ENCODE measurements at regions not wholly inside any gene's neighbourhood (a gene's known extent, or its start where the extent isn't known, plus 50 kb on each side); places are given as distances from the start of the nearest gene placed in this dataset.

GRCh38 chr3:18593231-18593630 is 168.1 kb upstream of the SATB1 start:
- H3K27me3 ChIP-seq (ENCODE audit: control insufficient read depth in 2 of 2, insufficient read depth in 2 of 2, low read length in 2 of 2) = no peaks in the 10 kb centered on the region
- H3K36me3 ChIP-seq (ENCODE audit: control insufficient read depth, insufficient read depth, low read length) = no peaks in the 10 kb centered on the region
- in situ Hi-C loops (cut with MboI) = no loop called here
- ChIA-PET POLR2A (no interaction called here), CTCF (ENCODE audit: low intra/inter-chr PET ratio) (no interaction called here)
- 6% methylated on average over 1 of the region's 1 CpG for WGBS (ENCODE audit: insufficient coverage, low coverage, missing lambda C conversion rate)
- no peak for ATAC-seq
- no peaks in the 10 kb centered on the region for H3K79me2 ChIP-seq (ENCODE audit: control insufficient read depth, insufficient read depth, low read length)
- H2AFZ ChIP-seq (ENCODE audit: low read depth, low read length) = no peak overlapping the region
- no TSS peak for BruUV-seq (replicated peaks)
- H3K4me2 ChIP-seq (ENCODE audit: insufficient read depth, low read length) = no peak overlapping the region
- H3K9me3 ChIP-seq (replicated peaks; ENCODE audit: control insufficient read depth, insufficient read depth, low read depth, low read length) = no peaks in the 10 kb centered on the region
- TF ChIP-seq ZNF324 (CRISPR knock-in tag; IDR thresholded peaks at IDR 0.05) (no peak), PRMT5 (CRISPR knock-in tag; IDR thresholded peaks at IDR 0.05) (no peak), ZNF316 (IDR thresholded peaks at IDR 0.05) (no peak), L3MBTL2 (IDR thresholded peaks at IDR 0.05) (no peak), PRPF4 (IDR thresholded peaks at IDR 0.05; ENCODE audit: insufficient read depth, low read depth, low read length, poor library complexity, severe bottlenecking) (no peak), GATA2 (CRISPR knock-in tag; IDR thresholded peaks at IDR 0.05) (no peak), ZNF354B (CRISPR knock-in tag; IDR thresholded peaks at IDR 0.05) (no peak)
- TF ChIP-seq, protein P1, sequence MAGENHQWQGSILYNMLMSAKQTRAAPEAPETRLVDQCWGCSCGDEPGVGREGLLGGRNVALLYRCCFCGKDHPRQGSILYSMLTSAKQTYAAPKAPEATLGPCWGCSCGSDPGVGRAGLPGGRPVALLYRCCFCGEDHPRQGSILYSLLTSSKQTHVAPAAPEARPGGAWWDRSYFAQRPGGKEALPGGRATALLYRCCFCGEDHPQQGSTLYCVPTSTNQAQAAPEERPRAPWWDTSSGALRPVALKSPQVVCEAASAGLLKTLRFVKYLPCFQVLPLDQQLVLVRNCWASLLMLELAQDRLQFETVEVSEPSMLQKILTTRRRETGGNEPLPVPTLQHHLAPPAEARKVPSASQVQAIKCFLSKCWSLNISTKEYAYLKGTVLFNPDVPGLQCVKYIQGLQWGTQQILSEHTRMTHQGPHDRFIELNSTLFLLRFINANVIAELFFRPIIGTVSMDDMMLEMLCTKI (IDR thresholded peaks at IDR 0.05; ENCODE audit: partially characterized antibody) = no peak
- H3K4me3 ChIP-seq = no peak overlapping the region
- intact Hi-C loops (cut with micrococcal nuclease) = no loop called here
- no peaks in the 10 kb centered on the region for H3K4me1 ChIP-seq (replicated peaks in 1 of 2; ENCODE audit: control insufficient read depth in 2 of 2, insufficient read depth in 2 of 2, low read length in 2 of 2)
- no peaks in the 10 kb centered on the region for H4K20me1 ChIP-seq (replicated peaks; ENCODE audit: control insufficient read depth, insufficient read depth, low read length)
- H3K27ac ChIP-seq (ENCODE audit: extremely low read depth, low read depth, low read length) = no peak overlapping the region
- FAIRE-seq = no peak
- DNase-seq (ENCODE audit: extremely low read depth in 1 of 4, low spot score in 3 of 4) = no peak
- no peaks in the 10 kb centered on the region for H3K9me1 ChIP-seq (ENCODE audit: control insufficient read depth, insufficient read depth, low read length)
- no peak overlapping the region for H3K9ac ChIP-seq (ENCODE audit: insufficient read depth in 1 of 2, low read depth in 2 of 2, low read length in 2 of 2)

Measured in K562 (cell line).